ENCODE measurements at regions not wholly inside any gene's neighbourhood (a gene's known extent, or its start where the extent isn't known, plus 50 kb on each side); places are given as distances from the start of the nearest gene placed in this dataset.
"Not testable (repeated sequence)": the region's sequence is repeated elsewhere in the genome, so short reads cannot be mapped to it uniquely, and the experiment has no call there.

DNA sequence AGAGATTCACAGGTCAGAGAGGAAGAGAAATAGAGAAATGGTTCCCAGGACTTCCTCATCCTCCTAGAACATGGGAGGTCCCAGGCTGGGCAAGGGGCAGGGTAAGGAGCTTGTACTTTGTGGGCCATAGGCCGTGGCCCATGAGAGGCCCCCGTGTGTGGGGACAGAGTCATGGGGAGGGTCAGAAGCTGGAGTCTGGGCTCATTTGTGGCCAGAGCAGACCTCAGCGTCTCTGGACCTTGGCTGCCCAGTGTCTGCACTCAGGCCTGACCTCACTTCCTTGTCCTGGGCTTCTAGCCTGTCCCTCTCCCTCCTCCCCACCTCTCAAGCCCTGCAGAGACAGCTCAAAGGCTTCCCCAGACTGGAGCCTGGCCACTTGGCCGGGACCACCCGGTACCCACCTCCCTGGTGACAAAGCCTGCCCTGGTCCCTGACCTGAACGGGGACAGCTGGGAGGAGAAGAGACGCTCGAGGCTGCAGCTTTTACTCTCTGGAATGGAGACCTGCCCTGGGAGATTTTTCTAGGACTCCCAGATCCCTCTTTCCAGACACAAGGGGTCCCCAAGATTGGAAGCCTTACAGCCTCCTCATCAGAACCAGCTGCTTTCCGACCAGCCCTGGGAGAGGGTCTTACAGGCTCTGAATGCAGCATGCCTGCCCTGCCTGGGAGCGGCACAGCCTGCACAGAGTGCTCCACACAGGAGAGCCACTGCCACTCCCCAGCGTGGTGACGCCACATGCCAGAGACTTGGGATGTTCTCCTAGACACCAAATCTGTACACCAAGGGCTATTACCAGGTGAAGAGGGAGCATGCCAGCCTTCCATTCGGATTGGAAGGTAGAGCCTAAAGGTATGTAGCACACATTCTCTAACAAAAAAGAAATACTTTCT is 569.0 kb upstream of the B3GAT1 start:
- Histone ChIP-seq H3K36me3 (no peaks in the 10 kb centered on the region), H3K9me3 (no peaks in the 10 kb centered on the region), H3K4me3 (no peak overlapping the region), H3K4me1 (no peaks in the 10 kb centered on the region), H3K27me3 (no peaks in the 10 kb centered on the region), H3K27ac (no peak overlapping the region)
- WGBS, 2 donors (ENCODE audit: low coverage in 1 of 2) = 67 to 70% methylated on average over 1 to 13 of the region's 13 CpGs
- TF ChIP-seq, protein P1, sequence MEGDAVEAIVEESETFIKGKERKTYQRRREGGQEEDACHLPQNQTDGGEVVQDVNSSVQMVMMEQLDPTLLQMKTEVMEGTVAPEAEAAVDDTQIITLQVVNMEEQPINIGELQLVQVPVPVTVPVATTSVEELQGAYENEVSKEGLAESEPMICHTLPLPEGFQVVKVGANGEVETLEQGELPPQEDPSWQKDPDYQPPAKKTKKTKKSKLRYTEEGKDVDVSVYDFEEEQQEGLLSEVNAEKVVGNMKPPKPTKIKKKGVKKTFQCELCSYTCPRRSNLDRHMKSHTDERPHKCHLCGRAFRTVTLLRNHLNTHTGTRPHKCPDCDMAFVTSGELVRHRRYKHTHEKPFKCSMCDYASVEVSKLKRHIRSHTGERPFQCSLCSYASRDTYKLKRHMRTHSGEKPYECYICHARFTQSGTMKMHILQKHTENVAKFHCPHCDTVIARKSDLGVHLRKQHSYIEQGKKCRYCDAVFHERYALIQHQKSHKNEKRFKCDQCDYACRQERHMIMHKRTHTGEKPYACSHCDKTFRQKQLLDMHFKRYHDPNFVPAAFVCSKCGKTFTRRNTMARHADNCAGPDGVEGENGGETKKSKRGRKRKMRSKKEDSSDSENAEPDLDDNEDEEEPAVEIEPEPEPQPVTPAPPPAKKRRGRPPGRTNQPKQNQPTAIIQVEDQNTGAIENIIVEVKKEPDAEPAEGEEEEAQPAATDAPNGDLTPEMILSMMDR (IDR thresholded peaks at IDR 0.05) = no peak
- TF ChIP-seq EP300 (IDR thresholded peaks at IDR 0.05; ENCODE audit: low read depth) (no peak), POLR2A (IDR thresholded peaks at IDR 0.05) (no peak), POLR2AphosphoS5 (IDR thresholded peaks at IDR 0.05) (no peak)
- DNase-seq = no peak
- in situ Hi-C loops (cut with MboI; ENCODE audit: low pct_ligation_motif_present in 1 of 4, low pct_unique_long_range_greater_than_20kb in 1 of 4, low sequenced_read_pairs in 3 of 4) = no loop called here
- intact Hi-C loops (cut with DNase I; ENCODE audit: low total_unique reads) = no loop called here

DNA sequence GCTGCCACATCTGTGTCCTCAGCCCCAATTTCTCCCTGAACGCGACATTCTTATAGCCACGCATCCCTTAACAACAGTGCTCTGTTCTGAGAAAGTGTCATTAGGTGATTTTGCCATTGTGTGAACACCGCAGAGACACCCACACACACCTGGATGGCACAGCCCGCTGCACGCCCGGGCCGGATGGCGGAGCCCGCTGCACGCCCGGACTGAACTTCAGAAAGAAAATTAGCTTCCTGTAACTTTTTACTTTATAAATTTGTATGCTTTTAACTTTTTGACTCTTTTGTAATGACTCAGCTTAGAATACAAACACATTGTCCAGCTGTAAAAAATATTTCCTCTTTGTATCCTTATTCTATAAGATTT is 567.0 kb upstream of the B3GAT1 start:
- intact Hi-C loops (cut with DNase I; ENCODE audit: low total_unique reads); H3K36me3 ChIP-seq; in situ Hi-C loops (cut with MboI; ENCODE audit: low pct_ligation_motif_present in 1 of 4, low pct_unique_long_range_greater_than_20kb in 1 of 4, low sequenced_read_pairs in 3 of 4); H3K4me3 ChIP-seq; H3K27me3 ChIP-seq; H3K4me1 ChIP-seq; H3K27ac ChIP-seq; DNase-seq; H3K9me3 ChIP-seq: not testable (repeated sequence)
- WGBS, 2 donors (ENCODE audit: low coverage in 1 of 2) = 89 to 94% methylated on average over 9 to 12 of the region's 12 CpGs

DNA sequence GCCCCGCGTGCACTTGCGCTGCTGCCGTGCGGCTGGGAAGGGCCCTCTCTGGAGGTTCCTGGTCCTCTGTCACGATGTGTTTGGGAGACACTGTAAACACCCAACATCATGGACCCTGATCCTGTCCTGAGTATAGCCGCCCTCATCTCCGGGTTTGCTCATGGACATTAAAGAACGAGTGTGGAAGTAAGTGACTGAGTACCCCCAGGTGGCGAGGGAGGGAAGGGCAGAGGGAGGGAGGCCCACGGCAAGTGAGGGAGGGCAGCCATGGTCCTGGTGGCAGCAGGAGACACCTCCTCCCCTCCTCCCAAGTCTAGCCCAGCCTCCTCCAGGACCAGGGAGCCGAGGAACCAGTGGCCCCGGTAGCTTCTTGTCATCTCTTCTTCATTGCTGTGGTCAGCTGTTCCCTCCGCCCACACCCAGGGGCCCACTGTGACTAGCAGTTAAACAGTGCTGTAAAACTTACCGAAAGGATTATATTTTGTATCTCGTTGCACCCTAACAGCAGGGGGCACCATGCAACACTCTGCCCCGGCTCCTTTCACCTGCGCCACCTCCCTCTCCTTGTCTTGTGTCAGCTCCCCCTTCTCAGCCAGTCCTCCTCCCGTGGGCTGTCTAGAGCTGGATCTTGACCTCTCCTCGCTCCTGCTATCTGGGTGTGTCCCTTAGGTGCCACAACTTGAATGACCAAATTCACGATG is 566.5 kb upstream of the B3GAT1 start:
- DNase-seq = no peak
- H3K27ac ChIP-seq = no peak overlapping the region
- TF ChIP-seq EP300 (IDR thresholded peaks at IDR 0.05; ENCODE audit: low read depth) = no peak
- TF ChIP-seq, protein P1 (IDR thresholded peaks at IDR 0.05) = no peak
- TF ChIP-seq POLR2A (IDR thresholded peaks at IDR 0.05) = no peak
- TF ChIP-seq POLR2AphosphoS5 (IDR thresholded peaks at IDR 0.05) = no peak
- H3K4me3 ChIP-seq = no peak overlapping the region
- no peaks in the 10 kb centered on the region for H3K36me3 ChIP-seq
- no peaks in the 10 kb centered on the region for H3K27me3 ChIP-seq
- intact Hi-C loops (cut with DNase I; ENCODE audit: low total_unique reads) (no loop called here), in situ Hi-C loops (cut with MboI; ENCODE audit: low pct_ligation_motif_present in 1 of 4, low pct_unique_long_range_greater_than_20kb in 1 of 4, low sequenced_read_pairs in 3 of 4) (no loop called here)
- no peaks in the 10 kb centered on the region for H3K4me1 ChIP-seq
- no peaks in the 10 kb centered on the region for H3K9me3 ChIP-seq
- WGBS, 2 donors (ENCODE audit: low coverage in 1 of 2) = 69 to 83% methylated on average over 14 to 21 of the region's 21 CpGs

DNA sequence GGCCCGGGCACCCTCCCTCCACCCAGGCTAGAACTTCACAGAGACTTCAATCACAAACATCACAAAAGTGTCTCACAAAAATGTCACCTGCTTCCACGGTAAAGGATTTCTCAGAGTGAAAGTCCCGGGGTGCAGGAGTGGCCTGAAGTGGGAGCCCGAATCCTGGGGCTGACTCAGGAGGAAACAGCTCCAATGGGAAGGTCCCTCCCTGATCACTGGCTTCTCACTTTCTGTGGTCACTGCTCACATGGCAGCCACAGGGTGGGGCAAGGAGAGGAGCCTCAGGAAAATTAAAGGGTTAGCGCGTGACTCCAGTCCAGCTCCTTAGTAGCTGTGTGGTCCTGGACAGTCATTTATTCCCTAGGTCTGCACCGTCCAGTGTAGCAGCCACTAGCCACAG is 564.5 kb upstream of the B3GAT1 start:
- Histone ChIP-seq H3K9me3 (no peaks in the 10 kb centered on the region), H3K36me3 (no peaks in the 10 kb centered on the region), H3K27me3 (no peaks in the 10 kb centered on the region), H3K4me3 (no peak overlapping the region), H3K27ac (peak overlapping the region in 1 of 4 donors; percentile 26), H3K4me1 (no peaks in the 10 kb centered on the region)
- WGBS, 2 donors (ENCODE audit: low coverage in 1 of 2) = 0 to 62% methylated on average over 1 to 7 of the region's 7 CpGs
- intact Hi-C loops (cut with DNase I; ENCODE audit: low total_unique reads) = no loop called here
- in situ Hi-C loops (cut with MboI; ENCODE audit: low pct_ligation_motif_present in 1 of 4, low pct_unique_long_range_greater_than_20kb in 1 of 4, low sequenced_read_pairs in 3 of 4) = no loop called here
- DNase-seq = peak; percentile 20
- TF ChIP-seq POLR2A (IDR thresholded peaks at IDR 0.05) = no peak
- no peak for TF ChIP-seq POLR2AphosphoS5 (IDR thresholded peaks at IDR 0.05)
- no peak for TF ChIP-seq EP300 (IDR thresholded peaks at IDR 0.05; ENCODE audit: low read depth)
- TF ChIP-seq, protein P1 (IDR thresholded peaks at IDR 0.05) = no peak
